ENCODE measurements at regions not wholly inside any gene's neighbourhood (a gene's known extent, or its start where the extent isn't known, plus 50 kb on each side); places are given as distances from the start of the nearest gene placed in this dataset.

DNA sequence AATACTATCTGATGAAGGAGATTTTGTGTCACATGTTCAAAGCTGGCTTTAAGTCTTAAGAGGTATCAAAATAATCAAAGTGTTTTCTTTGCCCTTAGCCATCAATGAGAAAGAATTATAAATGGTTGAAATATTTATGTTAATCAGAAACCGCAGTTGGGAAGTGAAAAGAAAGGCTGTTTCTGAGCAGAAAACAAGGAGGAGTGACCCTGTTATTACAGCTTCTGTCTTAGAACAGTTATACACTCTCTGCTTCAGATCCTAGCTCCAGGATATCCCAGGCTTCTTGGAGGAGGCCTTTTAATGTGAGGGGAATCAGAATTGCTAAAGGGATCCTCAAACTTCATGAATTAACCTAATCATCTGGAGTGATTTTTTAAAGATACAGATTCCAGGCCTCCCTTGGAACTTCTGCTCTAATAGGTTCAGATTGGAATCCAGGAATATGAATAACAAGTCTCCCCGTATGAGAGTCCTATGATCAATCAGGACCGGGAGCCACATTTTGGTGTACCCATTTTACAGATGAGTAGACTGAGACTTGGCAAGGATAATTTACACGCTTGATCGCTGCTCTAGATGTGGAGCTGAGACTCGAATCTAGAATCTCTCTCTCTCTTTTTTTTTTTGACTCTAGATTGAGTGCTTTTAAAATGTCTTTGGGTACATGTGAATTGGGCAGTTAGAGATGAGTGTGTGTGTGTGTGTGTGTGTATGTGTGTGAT is 50.8 kb upstream of the JAG1 start:
- Histone ChIP-seq H3K9ac (ENCODE audit: low read depth, low read length) (no peak overlapping the region), H3K9me1 (ENCODE audit: insufficient read depth, low read length) (0 out of 2 replicates have a peak, but pooled peaks cover 4% of the 10 kb centered on the region), H2AK5ac (ENCODE audit: low read depth, low read length) (no peak overlapping the region), H2BK15ac (ENCODE audit: low read depth, low read length) (no peak overlapping the region), H4K91ac (ENCODE audit: insufficient read depth, low read depth, low read length) (no peak overlapping the region), H3K4ac (ENCODE audit: low read depth, low read length) (no peak overlapping the region), H3K18ac (ENCODE audit: low read depth, low read length) (no peak overlapping the region), H3K4me1 (ENCODE audit: control insufficient read depth, insufficient read depth, low read length) (peaks cover 9% of the 10 kb centered on the region), H4K8ac (ENCODE audit: low read depth in 2 of 2, low read length in 2 of 2) (no peak overlapping the region), H2AK9ac (replicated peaks; ENCODE audit: low read depth, low read length, poor library complexity) (no peak overlapping the region), H2AFZ (replicated peaks; ENCODE audit: low read length, poor library complexity) (no peak overlapping the region), H3K4me3 (ENCODE audit: insufficient read depth, low read depth, low read length) (no peak overlapping the region), H3K14ac (replicated peaks; ENCODE audit: low read depth, low read length) (no peak overlapping the region), H3K23ac (ENCODE audit: low read depth, low read length) (no peak overlapping the region), H2BK5ac (ENCODE audit: low read depth, low read length, poor library complexity, severe bottlenecking) (no peak overlapping the region), H4K5ac (ENCODE audit: low read depth, low read length) (no peak overlapping the region), H3K56ac (ENCODE audit: extremely low read depth, insufficient read depth, low read length) (no peak overlapping the region), H3K27me3 (ENCODE audit: control insufficient read depth, insufficient read depth, low read length) (no peaks in the 10 kb centered on the region; the same call in 1 of the 2 replicates), H2BK120ac (ENCODE audit: low read depth, low read length) (no peak overlapping the region), H3K9me3 (ENCODE audit: control insufficient read depth, insufficient read depth, low read length) (no peaks in the 10 kb centered on the region), H4K20me1 (ENCODE audit: insufficient read depth, low read length) (no peaks in the 10 kb centered on the region), H3K27ac (ENCODE audit: insufficient read depth, low read length) (no peak overlapping the region), H3K36me3 (ENCODE audit: control insufficient read depth, insufficient read depth, low read length) (no peaks in the 10 kb centered on the region; the same call in 1 of the 2 replicates), H3K79me1 (ENCODE audit: low read depth in 1 of 2, low read length in 2 of 2) (no peaks in the 10 kb centered on the region), H3K4me2 (ENCODE audit: low read depth, low read length) (no peak overlapping the region), H2BK20ac (ENCODE audit: low read depth, low read length) (no peak overlapping the region)
- TF ChIP-seq RCOR1 (IDR thresholded peaks at IDR 0.05; ENCODE audit: insufficient replicate concordance, low read length) (no peak), POLR2A (IDR thresholded peaks at IDR 0.05; ENCODE audit: low read depth, low read length) (no peak), MXI1 (IDR thresholded peaks at IDR 0.05; ENCODE audit: borderline replicate concordance, low read depth, low read length) (no peak), RAD21 (IDR thresholded peaks at IDR 0.05; ENCODE audit: low read length) (no peak), NFE2L2 (IDR thresholded peaks at IDR 0.05; ENCODE audit: low read depth, low read length) (no peak), FOS (IDR thresholded peaks at IDR 0.05; ENCODE audit: low read depth, low read length) (no peak), CHD1 (IDR thresholded peaks at IDR 0.05; ENCODE audit: low read depth, low read length) (no peak), BHLHE40 (IDR thresholded peaks at IDR 0.05; ENCODE audit: low read depth, low read length) (no peak), SMC3 (IDR thresholded peaks at IDR 0.05; ENCODE audit: low read depth, low read length) (no peak), CEBPB (IDR thresholded peaks at IDR 0.05; ENCODE audit: low read depth, low read length) (no peak), RFX5 (IDR thresholded peaks at IDR 0.05; ENCODE audit: low read depth, low read length) (no peak), MAFK (IDR thresholded peaks at IDR 0.05; ENCODE audit: low read depth, low read length) (no peak), MAZ (IDR thresholded peaks at IDR 0.05; ENCODE audit: borderline replicate concordance, low read depth, low read length) (no peak)
- TF ChIP-seq, protein P1, sequence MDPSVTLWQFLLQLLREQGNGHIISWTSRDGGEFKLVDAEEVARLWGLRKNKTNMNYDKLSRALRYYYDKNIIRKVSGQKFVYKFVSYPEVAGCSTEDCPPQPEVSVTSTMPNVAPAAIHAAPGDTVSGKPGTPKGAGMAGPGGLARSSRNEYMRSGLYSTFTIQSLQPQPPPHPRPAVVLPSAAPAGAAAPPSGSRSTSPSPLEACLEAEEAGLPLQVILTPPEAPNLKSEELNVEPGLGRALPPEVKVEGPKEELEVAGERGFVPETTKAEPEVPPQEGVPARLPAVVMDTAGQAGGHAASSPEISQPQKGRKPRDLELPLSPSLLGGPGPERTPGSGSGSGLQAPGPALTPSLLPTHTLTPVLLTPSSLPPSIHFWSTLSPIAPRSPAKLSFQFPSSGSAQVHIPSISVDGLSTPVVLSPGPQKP (IDR thresholded peaks at IDR 0.05; ENCODE audit: borderline replicate concordance, low read depth, low read length), result no peak
- TF ChIP-seq, protein P2, sequence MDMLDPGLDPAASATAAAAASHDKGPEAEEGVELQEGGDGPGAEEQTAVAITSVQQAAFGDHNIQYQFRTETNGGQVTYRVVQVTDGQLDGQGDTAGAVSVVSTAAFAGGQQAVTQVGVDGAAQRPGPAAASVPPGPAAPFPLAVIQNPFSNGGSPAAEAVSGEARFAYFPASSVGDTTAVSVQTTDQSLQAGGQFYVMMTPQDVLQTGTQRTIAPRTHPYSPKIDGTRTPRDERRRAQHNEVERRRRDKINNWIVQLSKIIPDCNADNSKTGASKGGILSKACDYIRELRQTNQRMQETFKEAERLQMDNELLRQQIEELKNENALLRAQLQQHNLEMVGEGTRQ (IDR thresholded peaks at IDR 0.05; ENCODE audit: low read depth, low read length), result no peak
- TF ChIP-seq, protein P3, sequence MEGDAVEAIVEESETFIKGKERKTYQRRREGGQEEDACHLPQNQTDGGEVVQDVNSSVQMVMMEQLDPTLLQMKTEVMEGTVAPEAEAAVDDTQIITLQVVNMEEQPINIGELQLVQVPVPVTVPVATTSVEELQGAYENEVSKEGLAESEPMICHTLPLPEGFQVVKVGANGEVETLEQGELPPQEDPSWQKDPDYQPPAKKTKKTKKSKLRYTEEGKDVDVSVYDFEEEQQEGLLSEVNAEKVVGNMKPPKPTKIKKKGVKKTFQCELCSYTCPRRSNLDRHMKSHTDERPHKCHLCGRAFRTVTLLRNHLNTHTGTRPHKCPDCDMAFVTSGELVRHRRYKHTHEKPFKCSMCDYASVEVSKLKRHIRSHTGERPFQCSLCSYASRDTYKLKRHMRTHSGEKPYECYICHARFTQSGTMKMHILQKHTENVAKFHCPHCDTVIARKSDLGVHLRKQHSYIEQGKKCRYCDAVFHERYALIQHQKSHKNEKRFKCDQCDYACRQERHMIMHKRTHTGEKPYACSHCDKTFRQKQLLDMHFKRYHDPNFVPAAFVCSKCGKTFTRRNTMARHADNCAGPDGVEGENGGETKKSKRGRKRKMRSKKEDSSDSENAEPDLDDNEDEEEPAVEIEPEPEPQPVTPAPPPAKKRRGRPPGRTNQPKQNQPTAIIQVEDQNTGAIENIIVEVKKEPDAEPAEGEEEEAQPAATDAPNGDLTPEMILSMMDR (conservative IDR thresholded peaks at IDR 0.05; ENCODE audit: low read depth, low read length), result no peak
- ChIA-PET POLR2A (ENCODE audit: unreplicated experiment) (no interaction called here), CTCF (no interaction called here)
- ATAC-seq (ENCODE audit: low read depth), result no peak
- dilution Hi-C loops (cut with HindIII; ENCODE audit: low sequenced_read_pairs, unreplicated experiment), result no loop called here
- intact Hi-C loops (cut with micrococcal nuclease), result loop anchor here (5.0 kb wide), 1 partner anchor 123 kb away; no protein-coding TSS in a partner anchor
- no TSS peak for BruUV-seq (replicated peaks)
- in situ Hi-C loops (cut with MboI; ENCODE audit: low sequenced_read_pairs), result no loop called here
- no peak for DNase-seq
- no CpG with 5 or more reads among the region's 6 CpGs for WGBS, 2 experiments (ENCODE audit: extremely low coverage in 2 of 2, insufficient read length in 1 of 2)
